Prostate gland (tissue), 2 donors: ENCODE measurements at regions not wholly inside any gene's neighbourhood (a gene's known extent, or its start where the extent isn't known, plus 50 kb on each side); places are given as distances from the start of the nearest gene placed in this dataset.

Experiments used
- POLR2A ChIP-seq: fragments of 450-650 bp; IDR thresholded peaks from one replicate; pipeline ENCODE4 v1.6.1; 2016; ENCODE audit warnings: antibody characterized with exemption, mild to moderate bottlenecking
- POLR2AphosphoS5 ChIP-seq: sonication (generic); formaldehyde crosslinking; IDR thresholded peaks from one replicate; pipeline ENCODE4 v1.6.1; 2017; ENCODE audit warnings: antibody characterized with exemption
- TF ChIP-seq, protein P1 (sequence below), 4 experiments: fragments of 200-600 bp in 2 of 4; fragments of 450-650 bp in 2 of 4; sonication (generic) in 2 of 4; IDR thresholded peaks; 1 replicate in 3 of 4; 2 replicates in 1 of 4; pipeline ENCODE4 v1.5.1; 2016 to 2019; ENCODE audit warnings: antibody characterized with exemption in 4 of 4, mild to moderate bottlenecking in 2 of 4, moderate library complexity in 2 of 4

DNA sequence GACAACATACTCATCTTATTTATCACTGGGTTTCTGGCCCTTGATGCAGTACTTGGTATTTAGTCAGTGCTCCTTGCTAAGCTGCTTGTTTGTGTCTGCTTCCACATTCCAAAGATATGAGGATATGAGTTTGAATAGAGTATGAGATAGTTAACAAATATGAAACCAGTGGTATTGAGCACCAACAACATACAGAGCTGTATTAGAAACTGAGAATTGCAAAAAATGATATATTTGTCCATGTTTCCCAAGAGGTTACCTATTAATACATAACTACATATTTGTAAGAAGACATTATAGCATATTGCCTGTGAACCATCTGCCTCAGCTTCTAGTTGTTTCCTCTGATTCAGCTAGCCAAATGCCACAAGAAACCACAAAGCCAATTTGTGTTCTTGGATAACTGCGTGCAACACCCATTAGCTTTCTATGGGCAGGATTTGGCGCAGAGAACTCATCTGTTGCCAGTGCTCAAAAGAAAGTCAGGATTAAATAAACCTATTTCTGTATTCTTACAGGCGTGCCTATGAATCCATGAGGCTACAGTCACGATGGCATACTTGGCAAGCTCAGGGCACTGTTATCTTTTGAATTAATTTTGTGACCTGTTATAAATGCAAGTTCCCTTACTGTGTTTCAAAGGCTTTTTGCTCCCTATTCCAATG is 194.4 kb downstream of the MAP2K6 start:
- no peak for TF ChIP-seq POLR2A
- TF ChIP-seq, protein P1, sequence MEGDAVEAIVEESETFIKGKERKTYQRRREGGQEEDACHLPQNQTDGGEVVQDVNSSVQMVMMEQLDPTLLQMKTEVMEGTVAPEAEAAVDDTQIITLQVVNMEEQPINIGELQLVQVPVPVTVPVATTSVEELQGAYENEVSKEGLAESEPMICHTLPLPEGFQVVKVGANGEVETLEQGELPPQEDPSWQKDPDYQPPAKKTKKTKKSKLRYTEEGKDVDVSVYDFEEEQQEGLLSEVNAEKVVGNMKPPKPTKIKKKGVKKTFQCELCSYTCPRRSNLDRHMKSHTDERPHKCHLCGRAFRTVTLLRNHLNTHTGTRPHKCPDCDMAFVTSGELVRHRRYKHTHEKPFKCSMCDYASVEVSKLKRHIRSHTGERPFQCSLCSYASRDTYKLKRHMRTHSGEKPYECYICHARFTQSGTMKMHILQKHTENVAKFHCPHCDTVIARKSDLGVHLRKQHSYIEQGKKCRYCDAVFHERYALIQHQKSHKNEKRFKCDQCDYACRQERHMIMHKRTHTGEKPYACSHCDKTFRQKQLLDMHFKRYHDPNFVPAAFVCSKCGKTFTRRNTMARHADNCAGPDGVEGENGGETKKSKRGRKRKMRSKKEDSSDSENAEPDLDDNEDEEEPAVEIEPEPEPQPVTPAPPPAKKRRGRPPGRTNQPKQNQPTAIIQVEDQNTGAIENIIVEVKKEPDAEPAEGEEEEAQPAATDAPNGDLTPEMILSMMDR (IDR thresholded peaks at IDR 0.05) = no peak
- no peak for TF ChIP-seq POLR2AphosphoS5
